Loucy (cell line): ENCODE measurements at regions not wholly inside any gene's neighbourhood (a gene's known extent, or its start where the extent isn't known, plus 50 kb on each side); places are given as distances from the start of the nearest gene placed in this dataset.

Source experiments
- H2AFZ ChIP-seq: fragments of 200-600 bp; sonication (generic); 2 replicates; pipeline ENCODE4 v1.6.0; 2016; ENCODE audit warnings: antibody characterized with exemption, mild to moderate bottlenecking, low read length, moderate library complexity
- H3F3A ChIP-seq: fragments of 200-600 bp; 2 replicates; pipeline ENCODE4 v1.6.0; 2016; ENCODE audit warnings: antibody characterized with exemption, low read depth, mild to moderate bottlenecking
- H3K27me3 ChIP-seq: fragments of 200-600 bp; sonication (generic); 2 replicates; pipeline ENCODE4 v1.6.1; 2014; ENCODE audit warnings: low read length, mild to moderate bottlenecking; ENCODE audit not compliant: insufficient read depth, poor library complexity, severe bottlenecking
- H3K36me3 ChIP-seq: fragments of 200-600 bp; sonication (generic); 2 replicates; pipeline ENCODE4 v1.6.1; 2016; ENCODE audit warnings: low read length; ENCODE audit not compliant: insufficient read depth
- H3K4me1 ChIP-seq: fragments of 200-600 bp; sonication (generic); 2 replicates; pipeline ENCODE4 v1.5.1; 2014; ENCODE audit warnings: low read length, mild to moderate bottlenecking; ENCODE audit not compliant: insufficient read depth, poor library complexity, severe bottlenecking
- H3K4me2 ChIP-seq: fragments of 200-600 bp; sonication (generic); 2 replicates; pipeline ENCODE4 v1.6.0; 2014; ENCODE audit warnings: antibody characterized with exemption, low read length, low read depth, mild to moderate bottlenecking; ENCODE audit not compliant: poor library complexity, severe bottlenecking
- H3K4me3 ChIP-seq: fragments of 200-600 bp; sonication (generic); 2 replicates; pipeline ENCODE4 v1.5.1; 2014; ENCODE audit warnings: low read length, mild to moderate bottlenecking, mixed read lengths; ENCODE audit not compliant: poor library complexity, severe bottlenecking
- H3K79me2 ChIP-seq: fragments of 200-600 bp; sonication (generic); 2 replicates; pipeline ENCODE4 v1.6.1; 2014; ENCODE audit warnings: low read length; ENCODE audit not compliant: insufficient read depth
- H3K9ac ChIP-seq: fragments of 200-600 bp; sonication (generic); 2 replicates; pipeline ENCODE4 v1.6.0; 2014; ENCODE audit warnings: mild to moderate bottlenecking, low read depth, low read length, moderate library complexity; ENCODE audit not compliant: poor library complexity, severe bottlenecking
- H3K9me2 ChIP-seq: fragments of 200-600 bp; sonication (generic); replicated peaks from 2 replicates; pipeline ENCODE4 v1.6.1; 2016; ENCODE audit warnings: low read depth, low read length, mixed read lengths
- H3K9me3 ChIP-seq: fragments of 200-600 bp; sonication (generic); 2 replicates; pipeline ENCODE4 v1.6.1; 2014; ENCODE audit warnings: mild to moderate bottlenecking, antibody characterized with exemption, low read length, low read depth; ENCODE audit not compliant: insufficient read depth
- H4K20me1 ChIP-seq: fragments of 200-600 bp; sonication (generic); 2 replicates; pipeline ENCODE4 v1.6.0; 2014; ENCODE audit warnings: antibody characterized with exemption, low read length, mild to moderate bottlenecking; ENCODE audit not compliant: insufficient read depth, poor library complexity, severe bottlenecking
- EZH2phosphoT487 ChIP-seq: fragments of 200-600 bp; IDR thresholded peaks from 2 replicates; pipeline ENCODE4 v1.6.1; 2018; ENCODE audit warnings: antibody characterized with exemption, mild to moderate bottlenecking, moderate library complexity, borderline replicate concordance
- TF ChIP-seq, protein P1 (sequence below): fragments of 200-600 bp; sonication (generic); conservative IDR thresholded peaks from 2 replicates; pipeline ENCODE4 v1.5.1; 2014; ENCODE audit warnings: mild to moderate bottlenecking, antibody characterized with exemption, low read length

DNA sequence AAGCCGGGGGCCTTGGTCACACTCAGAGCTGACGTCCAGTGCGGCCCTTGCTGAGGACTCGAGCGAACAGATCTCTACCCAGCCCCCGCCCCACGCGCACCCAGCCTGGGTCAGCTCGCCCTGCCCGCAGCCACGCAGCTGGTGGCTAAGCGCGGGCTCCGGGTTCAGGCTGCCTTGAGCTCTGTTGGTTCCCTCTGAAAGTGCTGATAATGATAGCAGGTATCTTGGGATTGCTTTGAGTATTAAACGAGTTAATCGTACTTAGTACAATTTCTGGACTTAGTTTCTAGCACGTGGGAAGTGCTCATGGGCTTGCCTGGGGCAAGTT lies 88.1 kb upstream of the TGM3 start:
- no peaks in the 10 kb centered on the region for H3F3A ChIP-seq
- H3K4me1 ChIP-seq: no peaks in the 10 kb centered on the region
- peak overlapping the region; percentile 72 for H3K4me2 ChIP-seq
- H3K9me3 ChIP-seq: no peaks in the 10 kb centered on the region
- no peaks in the 10 kb centered on the region for H3K9me2 ChIP-seq
- H3K79me2 ChIP-seq: no peaks in the 10 kb centered on the region
- no peaks in the 10 kb centered on the region for H4K20me1 ChIP-seq
- H3K27me3 ChIP-seq: no peaks in the 10 kb centered on the region
- H3K36me3 ChIP-seq: no peaks in the 10 kb centered on the region
- no peak overlapping the region for H3K9ac ChIP-seq
- H2AFZ ChIP-seq: peak overlapping the region; percentile 77; the same call in 1 of the 2 replicates
- peak overlapping the region; percentile 67 for H3K4me3 ChIP-seq
- TF ChIP-seq, protein P1, sequence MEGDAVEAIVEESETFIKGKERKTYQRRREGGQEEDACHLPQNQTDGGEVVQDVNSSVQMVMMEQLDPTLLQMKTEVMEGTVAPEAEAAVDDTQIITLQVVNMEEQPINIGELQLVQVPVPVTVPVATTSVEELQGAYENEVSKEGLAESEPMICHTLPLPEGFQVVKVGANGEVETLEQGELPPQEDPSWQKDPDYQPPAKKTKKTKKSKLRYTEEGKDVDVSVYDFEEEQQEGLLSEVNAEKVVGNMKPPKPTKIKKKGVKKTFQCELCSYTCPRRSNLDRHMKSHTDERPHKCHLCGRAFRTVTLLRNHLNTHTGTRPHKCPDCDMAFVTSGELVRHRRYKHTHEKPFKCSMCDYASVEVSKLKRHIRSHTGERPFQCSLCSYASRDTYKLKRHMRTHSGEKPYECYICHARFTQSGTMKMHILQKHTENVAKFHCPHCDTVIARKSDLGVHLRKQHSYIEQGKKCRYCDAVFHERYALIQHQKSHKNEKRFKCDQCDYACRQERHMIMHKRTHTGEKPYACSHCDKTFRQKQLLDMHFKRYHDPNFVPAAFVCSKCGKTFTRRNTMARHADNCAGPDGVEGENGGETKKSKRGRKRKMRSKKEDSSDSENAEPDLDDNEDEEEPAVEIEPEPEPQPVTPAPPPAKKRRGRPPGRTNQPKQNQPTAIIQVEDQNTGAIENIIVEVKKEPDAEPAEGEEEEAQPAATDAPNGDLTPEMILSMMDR: no peak; the same call in 1 of the 2 replicates
- no peak for TF ChIP-seq EZH2phosphoT487

DNA sequence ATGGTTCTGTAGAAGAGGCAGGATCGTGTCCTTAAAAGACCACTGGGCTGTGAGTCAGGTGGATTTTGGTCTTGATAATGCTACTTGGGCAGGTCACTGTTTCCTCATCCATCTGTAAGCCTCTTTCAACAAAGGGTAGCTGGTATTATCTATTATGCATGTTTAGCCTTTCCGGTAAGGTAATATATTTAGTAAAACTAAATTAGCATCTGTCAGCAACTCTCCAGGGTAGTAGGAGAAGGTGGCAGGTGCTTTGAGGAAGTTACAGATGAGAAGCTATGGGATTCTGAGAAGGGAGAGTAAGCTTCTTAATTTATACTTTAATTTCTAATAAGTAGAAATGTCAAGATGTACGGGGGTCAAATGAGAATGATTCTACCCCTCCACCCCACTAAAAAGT lies 86.9 kb upstream of the TGM3 start:
- Histone ChIP-seq H2AFZ (no peak overlapping the region), H3K9ac (no peak overlapping the region)
- TF ChIP-seq EZH2phosphoT487: no peak

DNA sequence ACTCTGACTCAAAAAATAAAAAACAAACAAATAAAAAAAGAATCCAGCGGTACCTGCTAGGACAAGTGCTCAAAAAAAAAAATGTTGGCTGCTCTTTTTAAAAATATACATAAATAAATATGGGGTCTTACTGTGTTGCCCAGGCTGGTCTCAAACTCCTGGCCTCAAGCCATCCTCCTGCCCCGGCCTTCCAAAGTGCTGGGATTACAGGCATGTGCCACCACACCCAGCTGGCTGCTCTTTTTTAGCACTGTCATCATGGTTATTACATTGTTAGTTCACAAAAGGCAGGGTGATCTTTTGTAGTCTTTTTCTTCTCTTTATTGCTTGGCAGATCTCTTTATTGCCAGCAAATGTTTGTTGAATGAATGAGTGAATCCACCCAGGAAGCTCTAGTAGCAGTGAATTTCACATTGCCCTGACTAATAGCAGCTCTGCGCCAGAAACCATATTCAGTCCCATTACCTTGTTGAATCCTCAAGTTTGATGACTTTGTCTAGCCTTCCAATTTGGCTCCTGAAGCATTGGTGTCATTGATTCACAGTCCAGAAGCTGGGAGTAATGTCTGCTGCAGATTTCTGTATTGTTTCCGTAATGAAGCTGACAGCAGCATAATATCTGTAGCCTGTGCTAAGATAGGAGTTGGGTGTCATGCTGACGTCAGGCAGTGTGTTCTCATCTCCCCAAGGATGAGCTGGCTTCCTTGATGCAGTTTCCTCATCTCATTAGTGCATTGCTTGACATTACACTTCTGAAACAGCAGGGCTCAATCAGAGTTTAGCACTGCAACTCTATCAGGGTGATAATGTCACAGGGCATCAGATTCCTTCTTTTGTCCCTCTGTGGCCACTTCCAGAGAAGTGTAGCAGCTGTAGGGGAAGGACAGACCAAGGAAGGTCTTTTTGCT lies 84.9 kb upstream of the TGM3 start:
- TF ChIP-seq EZH2phosphoT487: no peak
- TF ChIP-seq, protein P1: no peak
- Histone ChIP-seq H3K36me3 (no peaks in the 10 kb centered on the region), H3K9me2 (no peaks in the 10 kb centered on the region), H3K4me1 (no peaks in the 10 kb centered on the region), H3K79me2 (no peaks in the 10 kb centered on the region), H3K4me3 (no peak overlapping the region), H4K20me1 (no peaks in the 10 kb centered on the region), H3K4me2 (no peak overlapping the region), H3F3A (no peaks in the 10 kb centered on the region), H3K9ac (no peak overlapping the region), H3K9me3 (no peaks in the 10 kb centered on the region), H2AFZ (no peak overlapping the region), H3K27me3 (no peaks in the 10 kb centered on the region)

More for the DNA sequence above, 86.9 kb upstream of the TGM3 start:
- H3F3A ChIP-seq: no peaks in the 10 kb centered on the region
- no peaks in the 10 kb centered on the region for H4K20me1 ChIP-seq
- no peaks in the 10 kb centered on the region for H3K27me3 ChIP-seq
- no peaks in the 10 kb centered on the region for H3K36me3 ChIP-seq
- H3K4me2 ChIP-seq: no peak overlapping the region
- no peaks in the 10 kb centered on the region for H3K9me2 ChIP-seq
- H3K4me3 ChIP-seq: no peak overlapping the region
- no peaks in the 10 kb centered on the region for H3K4me1 ChIP-seq
- H3K79me2 ChIP-seq: no peaks in the 10 kb centered on the region
- no peaks in the 10 kb centered on the region for H3K9me3 ChIP-seq
